ENCODE measurements at regions not wholly inside any gene's neighbourhood (a gene's known extent, or its start where the extent isn't known, plus 50 kb on each side); places are given as distances from the start of the nearest gene placed in this dataset.

- no peak for TF ChIP-seq ZBTB33 (IDR thresholded peaks at IDR 0.05)
- TF ChIP-seq JUND (IDR thresholded peaks at IDR 0.05): no peak
- TF ChIP-seq CTCF (IDR thresholded peaks at IDR 0.05; ENCODE audit: low read depth, low read length, missing input control): no peak
- TF ChIP-seq RAD21 (IDR thresholded peaks at IDR 0.05): no peak
- TF ChIP-seq ATF3 (IDR thresholded peaks at IDR 0.05): no peak
- TF ChIP-seq MAX (IDR thresholded peaks at IDR 0.05): no peak
- no peak for TF ChIP-seq SP1 (IDR thresholded peaks at IDR 0.05)
- TF ChIP-seq YY1 (IDR thresholded peaks at IDR 0.05): no peak
- no peak for TF ChIP-seq TAF1 (conservative IDR thresholded peaks at IDR 0.05)
- no peak for TF ChIP-seq NR2F2 (IDR thresholded peaks at IDR 0.05)
These were observed 573.8 kb downstream of the SOX5 start for GRCh38 chr12:23375621-23376020.

All from liver (tissue), 3 donors.